ENCODE measurements at regions not wholly inside any gene's neighbourhood (a gene's known extent, or its start where the extent isn't known, plus 50 kb on each side); places are given as distances from the start of the nearest gene placed in this dataset.

DNA sequence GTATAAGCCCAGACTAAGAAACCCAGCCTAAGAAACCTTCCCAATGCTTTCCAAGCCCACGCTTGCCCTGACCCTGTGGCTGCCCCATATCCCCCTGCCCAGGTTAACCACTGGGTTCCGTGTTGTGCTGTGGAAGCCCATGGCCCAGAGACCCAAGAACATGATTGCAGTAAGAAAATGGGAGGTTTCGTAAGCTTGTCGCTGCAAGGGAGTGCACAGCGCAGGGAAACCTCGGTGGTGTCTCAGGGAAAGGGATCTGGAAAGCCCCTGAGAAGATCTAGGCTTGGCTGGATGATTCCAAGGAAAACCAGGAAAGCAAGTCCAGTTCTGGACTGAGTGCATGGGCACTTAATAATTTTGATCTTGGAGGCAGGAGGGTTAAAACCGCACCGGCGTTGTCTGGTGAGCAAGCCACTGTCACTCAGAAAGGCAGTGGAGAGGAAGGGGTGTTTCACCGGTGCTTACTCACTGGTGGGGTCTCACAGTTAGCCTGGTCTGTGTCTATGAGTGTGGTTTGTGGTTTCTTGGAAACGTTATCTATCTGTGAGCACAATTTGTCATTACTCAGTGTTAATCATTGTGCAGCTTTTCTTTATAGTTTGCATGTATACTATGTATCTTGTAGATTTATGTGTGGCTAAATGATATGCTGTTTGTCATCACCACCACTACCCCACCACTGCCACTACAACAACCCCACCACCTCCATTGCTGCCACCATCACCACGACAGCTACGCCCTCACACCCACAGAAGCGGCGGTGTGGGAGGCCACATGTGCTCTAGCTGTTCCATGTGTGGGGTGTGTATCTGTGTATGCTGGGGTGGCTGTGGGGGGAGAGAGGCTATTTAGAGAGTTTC is 53.3 kb upstream of the PRDM11 start:
- peak; percentile 31 for DNase-seq

DNA sequence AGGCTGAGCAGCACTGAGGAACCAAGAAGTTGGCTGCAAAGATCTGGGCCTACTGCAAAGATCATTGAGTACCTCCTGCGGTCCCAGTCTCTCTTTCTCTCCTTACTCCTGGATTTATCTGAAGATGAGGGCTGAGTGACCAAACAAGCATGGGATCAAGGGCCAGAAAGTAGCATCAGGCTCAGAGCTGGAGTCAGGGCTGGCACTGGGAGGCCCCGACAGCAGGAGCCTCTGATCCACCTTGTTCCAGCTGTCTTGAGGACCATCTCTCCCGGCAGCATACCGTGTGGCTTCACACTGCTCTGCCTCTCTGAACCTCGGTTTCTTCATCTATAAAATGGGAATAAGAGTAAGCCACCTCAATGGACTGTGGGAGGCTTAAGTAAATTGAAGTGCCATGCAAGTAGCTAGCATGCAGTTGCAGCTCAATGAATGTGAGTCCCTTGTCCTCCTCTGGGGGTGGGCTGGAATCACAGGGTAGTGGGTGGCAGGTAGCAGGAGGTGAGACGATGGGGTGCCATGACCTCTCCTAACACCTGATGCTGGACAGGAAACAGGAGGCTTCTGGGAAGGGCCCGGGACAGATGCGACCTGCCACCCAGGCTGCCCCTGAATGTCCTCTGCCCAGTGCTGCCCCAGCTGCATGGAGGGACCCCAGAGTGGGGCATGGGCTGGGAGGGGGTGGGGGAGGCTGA is 52.5 kb upstream of the PRDM11 start:
- no peak for DNase-seq

DNA sequence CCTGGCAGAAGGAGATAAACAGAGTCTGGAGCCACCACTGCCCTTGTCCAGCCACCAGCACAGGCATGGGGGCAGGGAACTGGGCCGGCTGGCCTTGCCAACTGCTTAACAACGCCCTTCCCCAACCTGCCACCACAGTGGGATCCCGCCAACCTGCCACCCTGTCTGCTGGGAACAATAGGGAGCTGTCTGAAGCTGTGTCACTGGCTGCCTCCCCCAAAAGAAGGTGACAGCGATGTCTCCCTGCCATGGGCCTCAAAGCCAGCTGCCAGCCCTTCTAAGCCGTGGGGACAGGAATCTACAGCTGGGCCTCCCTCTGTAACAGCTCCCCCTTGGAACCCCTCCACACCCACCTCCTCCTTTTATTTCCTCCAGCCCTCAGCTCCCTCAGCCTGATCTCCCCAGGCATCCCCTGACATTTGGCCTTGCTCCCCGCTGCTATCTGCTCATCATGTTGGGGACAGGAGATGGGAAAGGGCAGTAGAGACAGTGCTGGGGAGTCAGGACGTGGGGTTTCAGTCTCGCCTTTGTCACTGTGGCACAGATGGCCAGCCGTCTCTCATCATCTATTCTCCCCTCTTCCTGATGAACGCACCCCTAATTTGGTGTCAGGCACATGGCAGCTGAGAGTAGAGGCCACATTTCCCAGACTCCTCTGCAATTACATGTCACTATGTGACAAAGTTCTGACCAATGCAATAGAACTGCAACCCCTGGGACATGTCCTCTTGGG is 51.3 kb upstream of the PRDM11 start:
- DNase-seq = no peak

DNA sequence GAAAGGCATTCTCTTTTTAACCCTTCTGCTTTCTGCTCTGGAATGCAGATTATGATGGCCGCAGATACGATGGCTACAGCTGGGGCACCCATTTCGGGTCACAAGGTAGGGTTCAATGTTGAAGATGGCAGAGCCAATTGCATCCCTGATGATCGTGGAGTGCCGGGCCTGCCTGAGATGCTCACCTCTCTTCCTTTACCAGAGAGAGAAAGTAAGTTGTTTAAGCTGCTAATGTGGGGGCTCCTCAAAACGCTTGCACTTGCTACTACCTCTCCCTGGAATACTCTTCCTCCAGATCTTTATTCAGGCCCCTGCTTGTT is 50.8 kb upstream of the PRDM11 start:
- no peak for DNase-seq

DNA sequence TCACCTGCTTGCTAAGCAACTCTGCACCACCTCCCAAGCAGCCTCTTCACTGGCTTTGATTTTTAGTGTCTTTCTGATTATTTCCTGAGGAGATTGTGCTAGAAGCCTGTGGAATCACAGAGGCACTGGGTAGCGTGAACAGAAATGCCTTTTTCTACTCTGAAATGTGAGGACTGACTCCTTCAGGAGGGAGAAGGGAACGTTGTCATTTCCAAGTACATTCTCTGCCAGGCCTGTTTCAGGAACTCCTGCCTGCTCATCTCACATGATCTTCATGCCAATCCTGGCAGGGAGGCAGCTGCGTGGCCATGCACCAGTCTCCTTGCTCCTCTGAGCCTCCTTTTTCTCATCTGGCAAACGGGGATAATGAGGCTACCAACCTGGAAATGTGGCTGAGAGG is 49.8 kb upstream of the PRDM11 start:
- peak; percentile 0 for DNase-seq
